ENCODE measurements at regions not wholly inside any gene's neighbourhood (a gene's known extent, or its start where the extent isn't known, plus 50 kb on each side); places are given as distances from the start of the nearest gene placed in this dataset.

DNA sequence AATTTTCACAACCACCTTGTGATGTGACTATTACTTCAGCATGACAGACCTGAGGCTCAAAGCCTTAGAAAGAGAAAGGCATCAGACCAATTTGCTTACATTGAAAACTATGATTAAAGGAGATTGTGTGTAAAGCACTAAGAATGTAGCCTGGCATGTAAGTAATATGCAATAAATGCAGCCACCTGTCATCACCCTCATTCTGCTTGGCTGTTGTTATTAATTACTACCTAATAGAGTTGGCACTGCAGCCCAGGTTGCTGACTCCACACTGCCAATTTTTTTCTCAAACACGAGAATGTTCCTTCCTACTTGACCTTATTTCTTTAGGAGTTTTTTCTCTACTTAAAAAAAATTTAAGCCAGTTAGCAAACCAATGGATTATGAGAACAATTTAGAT, 61.2 kb upstream of the NPVF start:
- H3K27me3 ChIP-seq (ENCODE audit: control insufficient read depth, insufficient read depth, low read length): no peaks in the 10 kb centered on the region
- DNase-seq (ENCODE audit: low read depth): no peak
- TF ChIP-seq, protein P1, sequence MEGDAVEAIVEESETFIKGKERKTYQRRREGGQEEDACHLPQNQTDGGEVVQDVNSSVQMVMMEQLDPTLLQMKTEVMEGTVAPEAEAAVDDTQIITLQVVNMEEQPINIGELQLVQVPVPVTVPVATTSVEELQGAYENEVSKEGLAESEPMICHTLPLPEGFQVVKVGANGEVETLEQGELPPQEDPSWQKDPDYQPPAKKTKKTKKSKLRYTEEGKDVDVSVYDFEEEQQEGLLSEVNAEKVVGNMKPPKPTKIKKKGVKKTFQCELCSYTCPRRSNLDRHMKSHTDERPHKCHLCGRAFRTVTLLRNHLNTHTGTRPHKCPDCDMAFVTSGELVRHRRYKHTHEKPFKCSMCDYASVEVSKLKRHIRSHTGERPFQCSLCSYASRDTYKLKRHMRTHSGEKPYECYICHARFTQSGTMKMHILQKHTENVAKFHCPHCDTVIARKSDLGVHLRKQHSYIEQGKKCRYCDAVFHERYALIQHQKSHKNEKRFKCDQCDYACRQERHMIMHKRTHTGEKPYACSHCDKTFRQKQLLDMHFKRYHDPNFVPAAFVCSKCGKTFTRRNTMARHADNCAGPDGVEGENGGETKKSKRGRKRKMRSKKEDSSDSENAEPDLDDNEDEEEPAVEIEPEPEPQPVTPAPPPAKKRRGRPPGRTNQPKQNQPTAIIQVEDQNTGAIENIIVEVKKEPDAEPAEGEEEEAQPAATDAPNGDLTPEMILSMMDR (IDR thresholded peaks at IDR 0.05; ENCODE audit: insufficient read depth, low read length, poor library complexity, severe bottlenecking): no peak
- H3K36me3 ChIP-seq (ENCODE audit: control insufficient read depth, insufficient read depth, low read length): no peaks in the 10 kb centered on the region
- H3K4me3 ChIP-seq (ENCODE audit: low read depth, low read length): no peak overlapping the region

DNA sequence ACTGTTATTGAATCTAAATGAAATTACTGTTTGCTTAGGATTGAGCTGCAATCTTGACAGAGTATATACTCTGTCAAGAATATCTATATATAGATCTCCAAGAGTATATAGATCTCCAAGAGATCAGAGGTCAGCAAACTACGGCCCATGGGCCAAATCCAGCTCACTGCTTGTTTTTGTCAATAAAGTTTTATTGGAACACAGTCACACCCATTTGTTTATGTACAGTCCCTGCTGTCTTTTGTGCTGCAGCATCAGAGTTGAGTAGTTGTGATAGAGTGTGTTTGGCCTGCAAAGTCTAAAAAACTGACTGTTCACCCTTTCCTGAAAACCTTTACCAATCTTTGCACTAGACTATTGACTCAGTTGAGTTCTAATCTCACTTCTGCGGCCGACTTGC, 66.3 kb upstream of the NPVF start:
- no peaks in the 10 kb centered on the region for H3K27me3 ChIP-seq (ENCODE audit: control insufficient read depth, insufficient read depth, low read length)

DNA sequence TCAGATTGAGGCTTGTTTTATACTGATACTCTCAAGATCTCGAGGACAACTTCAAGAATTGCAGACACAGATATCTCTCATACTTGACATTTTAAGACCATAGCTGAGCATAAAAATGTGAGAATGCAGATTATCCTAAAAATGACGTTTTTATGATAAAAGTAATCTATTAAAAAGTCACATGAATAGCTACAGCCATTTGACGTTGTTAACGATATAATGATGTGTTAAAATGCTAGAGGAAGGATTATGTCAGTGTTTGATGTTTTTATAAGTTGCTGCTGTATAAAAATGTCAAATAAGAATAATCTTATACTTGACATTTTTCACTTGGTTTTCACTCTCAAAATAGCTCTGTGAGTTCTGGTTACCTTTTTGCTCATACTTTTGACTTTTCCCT, 67.1 kb upstream of the NPVF start:
- no peaks in the 10 kb centered on the region for H3K27me3 ChIP-seq (ENCODE audit: control insufficient read depth, insufficient read depth, low read length)
- H3K4me3 ChIP-seq (ENCODE audit: low read depth, low read length): no peak overlapping the region
- DNase-seq (ENCODE audit: low read depth): no peak
- TF ChIP-seq, protein P1 (IDR thresholded peaks at IDR 0.05; ENCODE audit: insufficient read depth, low read length, poor library complexity, severe bottlenecking): no peak
- H3K36me3 ChIP-seq (ENCODE audit: control insufficient read depth, insufficient read depth, low read length): no peaks in the 10 kb centered on the region

More for the DNA sequence above, 66.3 kb upstream of the NPVF start:
- H3K36me3 ChIP-seq (ENCODE audit: control insufficient read depth, insufficient read depth, low read length): no peaks in the 10 kb centered on the region
- DNase-seq (ENCODE audit: low read depth): no peak
- TF ChIP-seq, protein P1 (IDR thresholded peaks at IDR 0.05; ENCODE audit: insufficient read depth, low read length, poor library complexity, severe bottlenecking): no peak
- H3K4me3 ChIP-seq (ENCODE audit: low read depth, low read length): no peak overlapping the region

DNA sequence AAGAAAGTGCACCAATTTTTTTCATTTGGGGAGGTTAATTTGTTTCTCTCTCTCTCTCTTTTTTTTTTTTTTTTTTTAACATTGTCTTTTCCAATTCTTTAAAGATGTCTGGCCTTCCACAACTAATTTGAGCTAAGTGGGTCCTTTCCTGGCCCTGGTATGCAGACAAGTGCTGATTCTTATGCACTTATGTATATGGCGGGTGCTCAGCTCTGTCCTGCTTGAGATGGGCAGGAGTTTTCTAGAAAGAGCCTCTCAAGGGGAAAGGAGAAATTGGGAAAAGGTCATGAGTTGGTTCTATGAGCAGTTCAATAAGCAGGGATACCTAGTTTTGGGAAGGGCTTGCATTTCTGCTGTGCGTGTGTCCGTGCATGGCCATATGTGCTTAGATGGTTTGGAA, 67.8 kb upstream of the NPVF start:
- no peak for DNase-seq (ENCODE audit: low read depth)
- H3K4me3 ChIP-seq (ENCODE audit: low read depth, low read length): no peak overlapping the region
- no peaks in the 10 kb centered on the region for H3K27me3 ChIP-seq (ENCODE audit: control insufficient read depth, insufficient read depth, low read length)
- no peaks in the 10 kb centered on the region for H3K36me3 ChIP-seq (ENCODE audit: control insufficient read depth, insufficient read depth, low read length)
- TF ChIP-seq, protein P1 (IDR thresholded peaks at IDR 0.05; ENCODE audit: insufficient read depth, low read length, poor library complexity, severe bottlenecking): no peak

DNA sequence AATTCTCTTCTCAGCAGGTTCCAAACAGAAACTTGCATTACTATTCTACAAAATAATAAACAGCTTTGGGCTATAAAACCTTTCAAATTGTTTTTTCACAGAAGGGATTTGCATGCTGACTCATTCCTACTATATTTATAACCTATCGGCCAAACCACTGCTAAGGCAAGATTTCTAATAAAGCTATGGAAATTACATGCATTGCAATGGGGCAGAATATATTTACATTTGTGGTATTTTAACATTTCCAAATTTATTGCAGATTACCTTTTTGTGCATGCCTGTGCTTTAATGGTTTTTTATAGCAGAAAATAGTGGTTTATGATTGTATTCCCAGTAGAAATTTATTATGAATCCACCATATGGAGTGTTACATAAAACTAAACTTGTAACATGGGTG, 69.0 kb upstream of the NPVF start:
- DNase-seq (ENCODE audit: low read depth): no peak
- TF ChIP-seq, protein P1 (IDR thresholded peaks at IDR 0.05; ENCODE audit: insufficient read depth, low read length, poor library complexity, severe bottlenecking): no peak
- Histone ChIP-seq H3K36me3 (ENCODE audit: control insufficient read depth, insufficient read depth, low read length) (no peaks in the 10 kb centered on the region), H3K27me3 (ENCODE audit: control insufficient read depth, insufficient read depth, low read length) (no peaks in the 10 kb centered on the region), H3K4me3 (ENCODE audit: low read depth, low read length) (no peak overlapping the region)
